ENCODE measurements at regions not wholly inside any gene's neighbourhood (a gene's known extent, or its start where the extent isn't known, plus 50 kb on each side); places are given as distances from the start of the nearest gene placed in this dataset.
"Not testable (repeated sequence)": the region's sequence is repeated elsewhere in the genome, so short reads cannot be mapped to it uniquely, and the experiment has no call there.

DNA sequence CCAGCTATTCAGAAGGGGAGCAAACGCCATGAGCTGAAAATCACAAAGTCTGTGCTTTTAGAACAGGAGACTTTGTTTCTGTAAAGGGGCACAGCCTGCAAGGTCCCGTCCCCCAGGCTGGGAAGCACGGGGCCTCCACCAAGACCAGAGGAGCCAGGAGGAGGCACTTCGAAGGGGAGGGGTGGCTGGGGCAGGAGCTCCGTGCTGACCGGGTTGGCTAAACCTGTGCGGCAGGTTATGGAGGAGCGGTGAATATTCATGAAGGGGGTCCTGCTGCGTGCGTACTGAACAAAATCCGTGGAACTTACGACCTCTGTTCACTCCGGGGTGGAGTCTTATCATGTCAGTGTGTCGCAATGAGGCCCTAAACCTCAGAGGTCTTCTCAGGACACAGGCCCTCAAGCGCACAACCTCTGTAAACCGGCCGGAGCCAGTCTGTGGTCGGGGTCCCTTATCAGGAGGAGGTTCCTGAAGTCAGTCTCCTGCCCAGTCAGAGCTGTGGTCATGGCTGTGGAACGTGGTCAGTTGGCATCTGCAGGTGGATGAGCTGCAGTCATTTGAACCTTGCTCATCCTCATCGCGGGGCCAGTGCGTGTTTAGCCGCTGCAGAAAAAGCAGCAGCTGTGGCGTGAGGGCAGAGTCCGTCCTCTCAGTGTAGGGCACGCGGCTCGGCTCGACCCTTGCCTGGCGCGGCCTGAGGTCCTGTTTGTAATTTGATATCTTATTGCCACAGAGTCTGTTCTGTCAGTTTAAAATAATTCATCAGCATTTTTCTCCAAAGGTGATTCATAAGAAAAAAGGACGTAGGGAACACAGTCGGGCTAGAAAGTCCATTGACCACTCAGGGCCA is 5507.7 kb upstream of the TPTE start:
- H3K4me1 ChIP-seq (ENCODE audit: control insufficient read depth, insufficient read depth, low read length); H3K27me3 ChIP-seq (ENCODE audit: control insufficient read depth, insufficient read depth, low read length); H3K36me3 ChIP-seq (ENCODE audit: control insufficient read depth, insufficient read depth, low read length); H3K9me3 ChIP-seq (ENCODE audit: control insufficient read depth, insufficient read depth, low read length); H3K4me3 ChIP-seq (ENCODE audit: low read depth, low read length); H3K9ac ChIP-seq (ENCODE audit: low read depth, low read length): not testable (repeated sequence)

DNA sequence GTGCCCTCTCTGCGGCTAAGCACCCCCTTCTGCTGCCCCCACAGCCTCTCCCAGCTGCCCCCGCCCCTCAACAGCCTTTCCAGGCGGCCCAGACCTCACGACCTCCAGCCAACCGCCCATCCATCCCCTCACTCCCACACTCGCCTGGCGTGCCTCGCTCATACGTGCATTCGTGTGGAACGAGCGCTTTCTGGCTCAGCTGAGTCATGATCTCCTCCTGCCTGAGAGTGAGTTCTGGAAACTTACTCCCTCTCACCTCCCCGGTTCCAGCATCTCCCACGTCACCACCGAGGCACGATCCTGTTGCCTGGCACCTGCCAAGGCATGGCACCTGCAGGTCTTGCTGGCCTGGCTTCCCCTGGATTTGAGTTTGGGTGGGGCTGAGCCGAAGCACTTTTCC is 5506.2 kb upstream of the TPTE start:
- H3K9me3 ChIP-seq (ENCODE audit: control insufficient read depth, insufficient read depth, low read length); H3K27me3 ChIP-seq (ENCODE audit: control insufficient read depth, insufficient read depth, low read length); H3K4me1 ChIP-seq (ENCODE audit: control insufficient read depth, insufficient read depth, low read length); H3K36me3 ChIP-seq (ENCODE audit: control insufficient read depth, insufficient read depth, low read length); H3K4me3 ChIP-seq (ENCODE audit: low read depth, low read length); H3K9ac ChIP-seq (ENCODE audit: low read depth, low read length): not testable (repeated sequence)

DNA sequence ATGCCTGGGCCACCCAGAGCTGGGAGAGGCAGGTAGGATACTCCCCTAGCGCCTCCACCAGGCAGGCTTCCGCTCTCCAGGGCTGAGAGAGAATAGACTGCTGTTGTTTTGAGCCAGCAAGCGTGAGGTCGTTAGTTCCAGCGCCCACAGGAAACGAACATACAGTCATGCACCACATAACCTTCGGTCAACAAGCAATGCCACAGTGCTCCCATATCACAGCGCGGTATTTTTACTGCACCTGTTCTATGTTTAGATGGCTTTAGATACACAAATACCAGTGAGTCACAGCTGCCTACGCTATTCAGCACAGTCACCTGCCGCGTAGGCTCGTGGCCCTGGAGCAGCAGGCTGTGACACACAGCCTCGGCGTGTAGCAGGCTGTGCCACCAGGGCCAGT is 5502.3 kb upstream of the TPTE start:
- H3K4me3 ChIP-seq (ENCODE audit: low read depth, low read length); H3K9me3 ChIP-seq (ENCODE audit: control insufficient read depth, insufficient read depth, low read length); H3K4me1 ChIP-seq (ENCODE audit: control insufficient read depth, insufficient read depth, low read length); H3K9ac ChIP-seq (ENCODE audit: low read depth, low read length); H3K36me3 ChIP-seq (ENCODE audit: control insufficient read depth, insufficient read depth, low read length); H3K27me3 ChIP-seq (ENCODE audit: control insufficient read depth, insufficient read depth, low read length): not testable (repeated sequence)

DNA sequence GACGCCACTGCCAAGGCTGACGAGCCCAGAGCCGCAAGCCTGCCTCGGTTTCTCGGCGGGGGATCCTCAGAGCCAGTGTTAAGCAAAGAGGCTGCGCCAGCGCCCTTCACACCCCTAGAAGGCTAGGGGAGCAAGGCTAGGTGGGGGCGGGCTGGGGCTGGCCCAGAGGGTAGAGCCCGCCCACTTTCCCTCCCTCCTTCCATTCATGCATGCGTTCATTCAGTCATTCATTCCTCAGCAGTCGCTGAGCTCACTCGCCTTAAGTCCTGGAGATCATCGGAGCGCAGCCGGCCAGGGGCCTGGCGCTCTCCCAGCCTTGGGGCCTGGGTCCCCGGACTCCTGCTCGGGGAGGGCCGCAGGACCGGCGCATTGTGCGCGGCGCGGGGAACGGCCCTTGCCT is 5499.6 kb upstream of the TPTE start:
- H3K4me3 ChIP-seq (ENCODE audit: low read depth, low read length); H3K36me3 ChIP-seq (ENCODE audit: control insufficient read depth, insufficient read depth, low read length); H3K9me3 ChIP-seq (ENCODE audit: control insufficient read depth, insufficient read depth, low read length); H3K27me3 ChIP-seq (ENCODE audit: control insufficient read depth, insufficient read depth, low read length); H3K4me1 ChIP-seq (ENCODE audit: control insufficient read depth, insufficient read depth, low read length); H3K9ac ChIP-seq (ENCODE audit: low read depth, low read length): not testable (repeated sequence)

DNA sequence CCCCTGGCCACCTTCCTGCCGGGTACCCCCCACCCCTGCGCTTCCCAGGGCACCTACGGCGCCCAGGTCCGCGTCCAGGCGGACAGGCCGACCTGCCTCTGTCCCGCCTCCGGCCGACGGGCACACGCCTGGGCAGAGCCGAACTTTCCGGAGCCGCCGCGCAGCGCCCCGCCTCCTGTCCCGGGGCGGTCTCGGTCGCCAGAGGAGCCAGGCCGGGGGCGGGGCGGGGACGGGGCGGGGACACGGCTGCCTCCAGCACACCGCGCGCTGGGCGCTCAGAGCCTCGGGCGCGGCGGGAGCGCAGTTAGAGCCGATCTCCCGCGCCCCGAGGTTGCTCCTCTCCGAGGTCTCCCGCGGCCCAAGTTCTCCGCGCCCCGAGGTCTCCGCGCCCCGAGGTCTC is 5499.1 kb upstream of the TPTE start:
- H3K27me3 ChIP-seq (ENCODE audit: control insufficient read depth, insufficient read depth, low read length); H3K4me3 ChIP-seq (ENCODE audit: low read depth, low read length); H3K36me3 ChIP-seq (ENCODE audit: control insufficient read depth, insufficient read depth, low read length); H3K9me3 ChIP-seq (ENCODE audit: control insufficient read depth, insufficient read depth, low read length); H3K4me1 ChIP-seq (ENCODE audit: control insufficient read depth, insufficient read depth, low read length); H3K9ac ChIP-seq (ENCODE audit: low read depth, low read length): not testable (repeated sequence)

DNA sequence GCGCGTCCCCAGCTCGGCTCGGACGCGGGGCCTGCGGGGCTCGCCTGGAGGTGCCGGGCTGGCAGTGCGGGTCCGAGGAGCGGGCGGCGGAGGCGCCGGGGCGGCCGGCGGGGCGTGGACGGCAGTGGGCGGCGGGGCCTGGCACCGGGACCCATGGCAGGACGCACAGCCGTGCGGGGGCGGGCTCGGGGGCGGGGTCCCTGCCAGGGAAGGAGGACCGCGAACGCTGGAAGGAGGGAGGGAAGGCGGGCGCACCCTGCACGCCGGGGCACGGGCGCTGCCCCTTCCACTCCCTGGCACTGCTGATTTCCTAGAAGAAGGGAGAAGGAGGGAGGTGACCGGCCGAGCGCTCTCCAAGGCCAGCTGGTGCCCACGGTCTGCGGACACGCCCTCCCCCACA is 5498.6 kb upstream of the TPTE start:
- not testable (repeated sequence) for H3K27me3 ChIP-seq (ENCODE audit: control insufficient read depth, insufficient read depth, low read length); H3K36me3 ChIP-seq (ENCODE audit: control insufficient read depth, insufficient read depth, low read length); H3K4me3 ChIP-seq (ENCODE audit: low read depth, low read length); H3K4me1 ChIP-seq (ENCODE audit: control insufficient read depth, insufficient read depth, low read length); H3K9ac ChIP-seq (ENCODE audit: low read depth, low read length); H3K9me3 ChIP-seq (ENCODE audit: control insufficient read depth, insufficient read depth, low read length)

DNA sequence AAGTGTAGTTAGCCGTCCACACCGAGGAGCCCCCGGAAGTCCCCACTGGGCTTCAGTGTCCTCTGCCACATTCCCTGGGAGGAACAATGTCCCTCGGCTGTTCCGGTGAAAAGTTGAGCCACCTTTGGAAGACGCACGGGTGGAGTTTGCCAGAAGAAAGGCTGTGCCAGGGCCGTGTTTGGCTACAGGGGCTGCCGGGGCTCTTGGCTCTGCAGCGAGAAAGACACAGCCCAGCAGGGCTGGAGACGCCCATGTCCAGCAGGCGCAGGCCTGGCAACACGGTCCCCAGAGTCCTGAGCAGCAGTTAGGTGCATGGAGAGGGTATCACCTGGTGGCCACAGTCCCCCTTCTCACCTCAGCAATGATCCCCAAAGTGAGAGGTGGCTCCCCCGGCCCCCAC is 5486.2 kb upstream of the TPTE start:
- not testable (repeated sequence) for H3K4me3 ChIP-seq (ENCODE audit: low read depth, low read length); H3K9ac ChIP-seq (ENCODE audit: low read depth, low read length); H3K27me3 ChIP-seq (ENCODE audit: control insufficient read depth, insufficient read depth, low read length); H3K9me3 ChIP-seq (ENCODE audit: control insufficient read depth, insufficient read depth, low read length); H3K36me3 ChIP-seq (ENCODE audit: control insufficient read depth, insufficient read depth, low read length); H3K4me1 ChIP-seq (ENCODE audit: control insufficient read depth, insufficient read depth, low read length)

DNA sequence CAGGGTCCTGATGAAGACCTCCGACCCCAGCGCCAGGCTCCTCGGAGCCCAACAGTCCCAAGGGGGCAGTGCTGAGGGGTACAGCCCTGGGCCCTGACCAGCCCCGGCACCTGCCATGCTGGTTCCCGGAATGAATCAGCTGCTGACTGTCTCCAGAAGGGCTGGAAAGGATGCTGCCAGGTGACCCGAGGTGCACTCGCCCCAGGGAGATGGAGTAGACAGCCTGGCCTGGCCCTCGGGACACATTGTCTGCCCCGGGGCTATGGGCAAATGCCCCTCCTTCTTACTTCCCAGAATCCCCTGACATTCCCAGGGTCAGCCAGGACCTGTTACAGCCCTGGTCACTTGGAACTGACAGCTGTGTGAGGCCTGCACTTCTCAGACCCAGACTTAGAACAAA is 5485.8 kb upstream of the TPTE start:
- not testable (repeated sequence) for H3K9ac ChIP-seq (ENCODE audit: low read depth, low read length); H3K27me3 ChIP-seq (ENCODE audit: control insufficient read depth, insufficient read depth, low read length); H3K36me3 ChIP-seq (ENCODE audit: control insufficient read depth, insufficient read depth, low read length)

DNA sequence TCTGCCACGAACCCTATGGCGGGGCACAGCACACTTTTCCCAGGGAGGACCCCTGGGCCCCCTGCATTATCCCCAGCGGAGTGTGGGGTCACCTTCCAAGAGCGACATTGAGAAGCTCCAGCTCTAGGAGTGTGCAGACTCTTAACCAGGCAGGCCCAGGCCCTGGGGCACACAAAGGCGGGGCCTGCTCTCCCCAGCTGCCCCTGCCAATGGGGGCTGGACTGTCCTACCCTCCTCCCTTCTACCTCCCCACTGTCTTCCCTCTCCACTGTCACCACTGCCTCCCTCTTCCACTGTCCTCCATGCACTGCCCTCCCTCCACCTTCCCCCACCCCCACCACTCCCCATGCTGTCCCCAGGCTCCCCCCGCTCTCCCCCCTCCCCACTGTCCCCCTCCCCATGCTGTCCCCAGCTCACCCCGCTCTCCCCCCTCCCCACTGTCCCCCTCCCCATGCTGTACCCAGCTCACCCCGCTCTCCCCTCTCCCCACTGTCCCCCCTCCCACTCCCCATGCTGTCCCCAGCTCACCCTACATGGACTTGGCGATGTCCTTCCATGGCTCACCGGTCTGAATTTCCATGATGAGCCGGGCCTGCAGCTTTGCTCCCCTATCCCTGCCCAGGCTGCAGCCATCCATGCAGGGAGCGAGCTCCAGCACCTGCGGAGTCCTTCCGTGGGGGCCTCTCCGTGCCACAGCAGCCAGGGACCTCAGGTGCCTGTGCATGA is 5483.6 kb upstream of the TPTE start:
- not testable (repeated sequence) for H3K4me3 ChIP-seq (ENCODE audit: low read depth, low read length); H3K9me3 ChIP-seq (ENCODE audit: control insufficient read depth, insufficient read depth, low read length); H3K9ac ChIP-seq (ENCODE audit: low read depth, low read length); H3K27me3 ChIP-seq (ENCODE audit: control insufficient read depth, insufficient read depth, low read length); H3K36me3 ChIP-seq (ENCODE audit: control insufficient read depth, insufficient read depth, low read length); H3K4me1 ChIP-seq (ENCODE audit: control insufficient read depth, insufficient read depth, low read length)

More for the DNA sequence above, 5485.8 kb upstream of the TPTE start:
- not testable (repeated sequence) for H3K4me3 ChIP-seq (ENCODE audit: low read depth, low read length); H3K9me3 ChIP-seq (ENCODE audit: control insufficient read depth, insufficient read depth, low read length); H3K4me1 ChIP-seq (ENCODE audit: control insufficient read depth, insufficient read depth, low read length)

DNA sequence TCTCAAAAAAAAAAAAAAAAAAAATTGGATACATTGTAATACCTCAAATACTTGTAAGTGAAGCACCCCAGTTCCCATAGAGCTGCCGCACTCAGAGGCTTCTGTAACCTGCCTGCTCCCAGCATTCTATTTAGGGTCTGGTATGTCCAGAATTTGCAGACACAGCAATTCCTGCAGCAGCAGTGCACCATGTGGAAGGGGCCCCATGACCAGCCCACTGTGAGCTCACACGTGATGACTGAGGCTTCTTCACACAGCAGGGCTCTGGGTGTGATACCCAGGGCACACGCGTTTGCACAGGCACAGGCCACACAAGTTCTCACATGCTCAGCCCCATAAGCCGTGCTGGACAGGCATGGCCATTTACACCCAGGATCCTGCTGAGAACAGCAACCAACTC is 5481.5 kb upstream of the TPTE start:
- not testable (repeated sequence) for H3K4me3 ChIP-seq (ENCODE audit: low read depth, low read length); H3K9ac ChIP-seq (ENCODE audit: low read depth, low read length); H3K9me3 ChIP-seq (ENCODE audit: control insufficient read depth, insufficient read depth, low read length); H3K36me3 ChIP-seq (ENCODE audit: control insufficient read depth, insufficient read depth, low read length); H3K4me1 ChIP-seq (ENCODE audit: control insufficient read depth, insufficient read depth, low read length); H3K27me3 ChIP-seq (ENCODE audit: control insufficient read depth, insufficient read depth, low read length)

DNA sequence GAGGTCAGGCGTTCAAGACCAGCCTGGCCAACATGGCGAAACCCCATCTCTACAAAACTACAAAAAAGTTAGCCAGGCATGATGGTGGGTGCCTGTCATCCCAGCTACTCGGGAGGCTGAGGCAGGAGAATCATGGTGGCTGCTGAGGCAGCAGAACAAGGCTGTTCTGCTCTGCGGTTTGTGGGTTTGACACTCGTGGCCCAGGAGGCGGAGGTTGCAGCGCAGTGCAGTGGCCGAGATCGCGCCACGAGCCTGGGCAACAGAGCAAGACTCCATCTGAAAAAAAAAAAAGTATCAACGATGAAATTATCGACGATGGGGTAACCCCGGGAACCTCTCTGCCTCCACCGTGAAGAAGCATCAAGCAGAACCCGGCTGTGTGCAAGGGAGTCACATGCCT is 5478.8 kb upstream of the TPTE start:
- H3K9ac ChIP-seq (ENCODE audit: low read depth, low read length); H3K36me3 ChIP-seq (ENCODE audit: control insufficient read depth, insufficient read depth, low read length); H3K4me1 ChIP-seq (ENCODE audit: control insufficient read depth, insufficient read depth, low read length); H3K4me3 ChIP-seq (ENCODE audit: low read depth, low read length); H3K9me3 ChIP-seq (ENCODE audit: control insufficient read depth, insufficient read depth, low read length); H3K27me3 ChIP-seq (ENCODE audit: control insufficient read depth, insufficient read depth, low read length): not testable (repeated sequence)

DNA sequence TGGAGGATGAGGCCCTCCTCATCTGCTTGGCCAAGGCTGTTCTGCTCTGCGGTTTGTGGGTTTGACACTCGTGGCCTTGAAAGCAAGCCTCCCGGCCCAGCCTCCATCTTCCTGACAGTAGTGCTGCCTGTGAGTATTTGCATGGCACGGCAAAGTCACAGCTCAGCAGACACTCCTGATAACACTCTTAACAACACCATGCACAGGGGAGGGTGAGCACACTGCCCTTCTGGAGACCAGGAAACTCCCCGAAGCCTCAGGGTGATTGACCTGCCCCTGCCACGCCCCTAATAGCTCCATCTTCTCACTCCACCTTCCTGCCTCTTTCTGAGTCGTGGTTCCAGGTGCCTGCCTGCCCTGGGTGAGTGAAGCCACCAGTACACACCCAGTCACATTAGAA is 5476.6 kb upstream of the TPTE start:
- not testable (repeated sequence) for H3K9me3 ChIP-seq (ENCODE audit: control insufficient read depth, insufficient read depth, low read length); H3K27me3 ChIP-seq (ENCODE audit: control insufficient read depth, insufficient read depth, low read length); H3K4me3 ChIP-seq (ENCODE audit: low read depth, low read length); H3K36me3 ChIP-seq (ENCODE audit: control insufficient read depth, insufficient read depth, low read length); H3K9ac ChIP-seq (ENCODE audit: low read depth, low read length); H3K4me1 ChIP-seq (ENCODE audit: control insufficient read depth, insufficient read depth, low read length)
